K562 (cell line): ENCODE measurements at regions not wholly inside any gene's neighbourhood (a gene's known extent, or its start where the extent isn't known, plus 50 kb on each side); places are given as distances from the start of the nearest gene placed in this dataset.

Experiments used
- ATAC-seq: fragments of 200-7000 bp; cut with Tn5 transposase; 3 replicates; pipeline ENCODE4 v1.9.1; 2020; ENCODE audit warnings: moderate library complexity
- BruUV-seq: library from RNA; stranded (reverse); fragments of 400-500 nt; replicated peaks from 2 replicates; lab custom pipeline; 2021; lab: Mats Ljungman, UMichigan
- CTCF ChIA-PET: fragments of 300-600 bp; formaldehyde crosslinking; extraction: SDS; loops from one replicate; lab custom pipeline; 2021; ENCODE audit warnings: low intra/inter-chr PET ratio; lab: Yijun Ruan, JAX
- POLR2A ChIA-PET: fragments of 300-600, 350-650 bp; sonication (Branson Sonifier 250); formaldehyde crosslinking; extraction: SDS; loops from one replicate; lab custom pipeline; 2021; ENCODE audit warnings: antibody characterized with exemption, inconsistent platforms; lab: Yijun Ruan, JAX
- DNase-seq, 4 experiments: peaks; one replicate each; pipeline versions ENCODE4 v3.0.0 to v3.0.0-alpha.2; 2011 to 2018; ENCODE audit warnings: low spot score in 3 of 4, mixed read lengths in 3 of 4; ENCODE audit errors: extremely low read depth in 1 of 4
- FAIRE-seq: peaks from 2 replicates; lab custom pipeline; 2011; peaks lifted over from hg19 to GRCh38; lab: Jason Lieb, UNC
- H2AFZ ChIP-seq: 2 replicates; pipeline ENCODE4 v1.6.0; 2011; ENCODE audit warnings: low read depth, low read length, control low read depth, inconsistent platforms
- H3K27ac ChIP-seq: fragments of 200-600 bp; 3 replicates; pipeline ENCODE4 v1.8.0; 2011; ENCODE audit warnings: low read depth, mild to moderate bottlenecking, control low read depth, inconsistent platforms, low read length, moderate library complexity, mixed read lengths; ENCODE audit errors: extremely low read depth
- H3K27me3 ChIP-seq, 2 experiments: fragments of 300-600 bp in 1 of 2; 2 replicates in 1 of 2; 3 replicates in 1 of 2; pipeline versions ENCODE4 v1.6.0 to v1.8.0; 2011; ENCODE audit warnings: inconsistent platforms in 2 of 2, low read length in 2 of 2, mild to moderate bottlenecking in 1 of 2, mixed read lengths in 1 of 2, moderate library complexity in 1 of 2; ENCODE audit not compliant: control insufficient read depth in 2 of 2, insufficient read depth in 2 of 2
- H3K36me3 ChIP-seq: fragments of 300-600 bp; 3 replicates; pipeline ENCODE4 v1.8.0; 2011; ENCODE audit warnings: mild to moderate bottlenecking, low read length, inconsistent platforms; ENCODE audit not compliant: control insufficient read depth, insufficient read depth
- H3K4me1 ChIP-seq, 2 experiments: fragments of 200-600 bp in 1 of 2; replicated peaks in 1 of 2; 2 replicates in 1 of 2; 3 replicates in 1 of 2; pipeline versions ENCODE4 v1.5.1 to v1.8.0; 2011; ENCODE audit warnings: inconsistent platforms in 2 of 2, low read length in 2 of 2, mild to moderate bottlenecking in 1 of 2, mixed read lengths in 1 of 2, moderate library complexity in 1 of 2; ENCODE audit not compliant: control insufficient read depth in 2 of 2, insufficient read depth in 2 of 2
- H3K4me2 ChIP-seq: 2 replicates; pipeline ENCODE4 v1.6.1; 2011; ENCODE audit warnings: low read length, control low read depth, inconsistent platforms, mixed read lengths; ENCODE audit not compliant: insufficient read depth
- H3K4me3 ChIP-seq: fragments of 200-600 bp; sonication (generic), shearing (Covaris generic); 2 replicates; pipeline ENCODE4 v1.5.1; 2016; ENCODE audit warnings: control low read depth, inconsistent platforms
- H3K79me2 ChIP-seq: fragments of 200-600 bp; 3 replicates; pipeline ENCODE4 v1.8.0; 2011; ENCODE audit warnings: low read length, inconsistent platforms; ENCODE audit not compliant: control insufficient read depth, insufficient read depth
- H3K9ac ChIP-seq, 2 experiments: 2 replicates each; pipeline versions ENCODE4 v1.6.0 to v1.6.1; 2011; ENCODE audit warnings: low read depth in 2 of 2, low read length in 2 of 2, control low read depth in 1 of 2, inconsistent platforms in 1 of 2, mild to moderate bottlenecking in 1 of 2, mixed read lengths in 1 of 2; ENCODE audit not compliant: insufficient read depth in 1 of 2
- H3K9me1 ChIP-seq: one replicate; pipeline ENCODE4 v1.6.0; 2011; ENCODE audit warnings: inconsistent platforms, mild to moderate bottlenecking, low read length, moderate library complexity; ENCODE audit not compliant: control insufficient read depth, insufficient read depth
- H3K9me3 ChIP-seq: replicated peaks from 2 replicates; pipeline ENCODE4 v1.5.1; 2011; ENCODE audit warnings: low read depth, low read length, inconsistent platforms; ENCODE audit not compliant: control insufficient read depth, insufficient read depth
- H4K20me1 ChIP-seq: replicated peaks from 2 replicates; pipeline ENCODE4 v1.6.1; 2011; ENCODE audit warnings: low read length, inconsistent platforms, mixed read lengths; ENCODE audit not compliant: control insufficient read depth, insufficient read depth
- CBFA2T3 ChIP-seq: fragments of 450-650 bp; IDR thresholded peaks from 2 replicates; pipeline ENCODE4 v1.6.1; 2017
- ETS2 ChIP-seq: IDR thresholded peaks from 2 replicates; pipeline ENCODE4 v1.6.1; 2016; ENCODE audit warnings: borderline replicate concordance, missing genetic modification characterization, mild to moderate bottlenecking, moderate library complexity, missing compliant biosample characterization; ENCODE audit not compliant: poor library complexity, severe bottlenecking
- IRF2 ChIP-seq: sonication (generic); formaldehyde crosslinking; IDR thresholded peaks from 2 replicates; pipeline ENCODE4 v1.8.1; 2022; ENCODE audit warnings: mild to moderate bottlenecking, missing genetic modification reagents
- KAT7 ChIP-seq: sonication (generic); formaldehyde crosslinking; IDR thresholded peaks from 2 replicates; pipeline ENCODE4 v1.8.0; 2022; ENCODE audit warnings: missing genetic modification reagents, mild to moderate bottlenecking, borderline replicate concordance
- KHSRP ChIP-seq: fragments of 450-650 bp; IDR thresholded peaks from 2 replicates; pipeline ENCODE4 v1.6.1; 2017
- WHSC1 ChIP-seq: IDR thresholded peaks from one replicate; pipeline ENCODE4 v1.6.1; 2012; ENCODE audit warnings: low read length, control low read depth, inconsistent platforms
- ZNF384 ChIP-seq: IDR thresholded peaks from 2 replicates; pipeline ENCODE4 v1.6.1; 2012; ENCODE audit warnings: low read depth, low read length, improper control_type of control experiment
- ZNF431 ChIP-seq: sonication (generic); formaldehyde crosslinking; IDR thresholded peaks from 2 replicates; pipeline ENCODE4 v1.8.0; 2022; ENCODE audit warnings: mild to moderate bottlenecking, missing genetic modification reagents
- ZNF589 ChIP-seq: fragments of 200-800 bp; sonication (Bioruptor generic); IDR thresholded peaks from 2 replicates; pipeline ENCODE4 v1.6.1; 2016; ENCODE audit warnings: low read depth, missing genetic modification characterization, missing compliant biosample characterization
- WGBS: fragments of 100-300 bp; shearing (Covaris generic); methylation state at CpG from one replicate; pipeline ENCODE4 v1.1.6; 2016; ENCODE audit warnings: low coverage, mixed read lengths; ENCODE audit not compliant: insufficient coverage; ENCODE audit errors: missing lambda C conversion rate; 5-methylcytosine and 5-hydroxymethylcytosine counted together
- in situ Hi-C: fragments of 300-500 bp; cut with MboI; formaldehyde crosslinking; loops from 4 replicates; pipeline ENCODE4 v1.15.0; 2018; ENCODE audit warnings: inconsistent platforms, mixed read lengths
- intact Hi-C: fragments of 100-400 bp; cut with micrococcal nuclease; formaldehyde crosslinking; loops from 2 replicates; pipeline ENCODE4 v1.14.2; 2022
- TF ChIP-seq, protein P1 (sequence below): fragments of 450-650 bp; IDR thresholded peaks from 2 replicates; pipeline ENCODE4 v1.7.0; 2016; ENCODE audit warnings: borderline replicate concordance
- TF ChIP-seq, protein P2 (sequence below): sonication (generic); formaldehyde crosslinking; IDR thresholded peaks from 2 replicates; pipeline ENCODE4 v1.8.1; 2022; ENCODE audit warnings: missing genetic modification reagents
- TF ChIP-seq, protein P3 (sequence below): fragments of 250-450 bp; sonication (Bioruptor Pico); IDR thresholded peaks from 2 replicates; pipeline ENCODE4 v1.5.0; 2022; ENCODE audit warnings: mild to moderate bottlenecking

- no TSS peak for BruUV-seq
- Histone ChIP-seq H3K4me2 (no peak overlapping the region), H3K9me1 (no peaks in the 10 kb centered on the region), H4K20me1 (no peaks in the 10 kb centered on the region), H2AFZ (no peak overlapping the region), H3K36me3 (no peaks in the 10 kb centered on the region), H3K4me3 (no peak overlapping the region), H3K27ac (no peak overlapping the region), H3K4me1 (no peaks in the 10 kb centered on the region; a peak in 1 of 5 replicates), H3K79me2 (no peaks in the 10 kb centered on the region), H3K9ac (no peak overlapping the region), H3K9me3 (no peaks in the 10 kb centered on the region), H3K27me3 (no peaks in the 10 kb centered on the region; a peak in 2 of 5 replicates)
- in situ Hi-C loops, result no loop called here
- DNase-seq, result no peak
- WGBS, result 8% methylated on average over 3 of the region's 3 CpGs
- ChIA-PET POLR2A (no interaction called here), CTCF (no interaction called here)
- TF ChIP-seq CBFA2T3, result no peak
- no peak for ATAC-seq
- intact Hi-C loops, result no loop called here
- no peak for FAIRE-seq
Observed at GRCh38 chr13:50646070-50646469, 197.4 kb downstream of the DLEU7 start.

GRCh38 chr13:50649211-50649610 lies 194.3 kb downstream of the DLEU7 start:
- no peaks in the 10 kb centered on the region for H3K9me3 ChIP-seq
- in situ Hi-C loops, result no loop called here
- TF ChIP-seq ZNF431 (CRISPR knock-in tag), result no peak
- TF ChIP-seq WHSC1, result no peak
- TF ChIP-seq, protein P1, sequence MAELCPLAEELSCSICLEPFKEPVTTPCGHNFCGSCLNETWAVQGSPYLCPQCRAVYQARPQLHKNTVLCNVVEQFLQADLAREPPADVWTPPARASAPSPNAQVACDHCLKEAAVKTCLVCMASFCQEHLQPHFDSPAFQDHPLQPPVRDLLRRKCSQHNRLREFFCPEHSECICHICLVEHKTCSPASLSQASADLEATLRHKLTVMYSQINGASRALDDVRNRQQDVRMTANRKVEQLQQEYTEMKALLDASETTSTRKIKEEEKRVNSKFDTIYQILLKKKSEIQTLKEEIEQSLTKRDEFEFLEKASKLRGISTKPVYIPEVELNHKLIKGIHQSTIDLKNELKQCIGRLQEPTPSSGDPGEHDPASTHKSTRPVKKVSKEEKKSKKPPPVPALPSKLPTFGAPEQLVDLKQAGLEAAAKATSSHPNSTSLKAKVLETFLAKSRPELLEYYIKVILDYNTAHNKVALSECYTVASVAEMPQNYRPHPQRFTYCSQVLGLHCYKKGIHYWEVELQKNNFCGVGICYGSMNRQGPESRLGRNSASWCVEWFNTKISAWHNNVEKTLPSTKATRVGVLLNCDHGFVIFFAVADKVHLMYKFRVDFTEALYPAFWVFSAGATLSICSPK, result no peak
- TF ChIP-seq KHSRP, result no peak
- TF ChIP-seq, protein P2, sequence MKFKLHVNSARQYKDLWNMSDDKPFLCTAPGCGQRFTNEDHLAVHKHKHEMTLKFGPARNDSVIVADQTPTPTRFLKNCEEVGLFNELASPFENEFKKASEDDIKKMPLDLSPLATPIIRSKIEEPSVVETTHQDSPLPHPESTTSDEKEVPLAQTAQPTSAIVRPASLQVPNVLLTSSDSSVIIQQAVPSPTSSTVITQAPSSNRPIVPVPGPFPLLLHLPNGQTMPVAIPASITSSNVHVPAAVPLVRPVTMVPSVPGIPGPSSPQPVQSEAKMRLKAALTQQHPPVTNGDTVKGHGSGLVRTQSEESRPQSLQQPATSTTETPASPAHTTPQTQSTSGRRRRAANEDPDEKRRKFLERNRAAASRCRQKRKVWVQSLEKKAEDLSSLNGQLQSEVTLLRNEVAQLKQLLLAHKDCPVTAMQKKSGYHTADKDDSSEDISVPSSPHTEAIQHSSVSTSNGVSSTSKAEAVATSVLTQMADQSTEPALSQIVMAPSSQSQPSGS, result no peak
- TF ChIP-seq, protein P3, sequence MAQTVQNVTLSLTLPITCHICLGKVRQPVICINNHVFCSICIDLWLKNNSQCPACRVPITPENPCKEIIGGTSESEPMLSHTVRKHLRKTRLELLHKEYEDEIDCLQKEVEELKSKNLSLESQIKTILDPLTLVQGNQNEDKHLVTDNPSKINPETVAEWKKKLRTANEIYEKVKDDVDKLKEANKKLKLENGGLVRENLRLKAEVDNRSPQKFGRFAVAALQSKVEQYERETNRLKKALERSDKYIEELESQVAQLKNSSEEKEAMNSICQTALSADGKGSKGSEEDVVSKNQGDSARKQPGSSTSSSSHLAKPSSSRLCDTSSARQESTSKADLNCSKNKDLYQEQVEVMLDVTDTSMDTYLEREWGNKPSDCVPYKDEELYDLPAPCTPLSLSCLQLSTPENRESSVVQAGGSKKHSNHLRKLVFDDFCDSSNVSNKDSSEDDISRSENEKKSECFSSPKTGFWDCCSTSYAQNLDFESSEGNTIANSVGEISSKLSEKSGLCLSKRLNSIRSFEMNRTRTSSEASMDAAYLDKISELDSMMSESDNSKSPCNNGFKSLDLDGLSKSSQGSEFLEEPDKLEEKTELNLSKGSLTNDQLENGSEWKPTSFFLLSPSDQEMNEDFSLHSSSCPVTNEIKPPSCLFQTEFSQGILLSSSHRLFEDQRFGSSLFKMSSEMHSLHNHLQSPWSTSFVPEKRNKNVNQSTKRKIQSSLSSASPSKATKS (CRISPR knock-in tag), result no peak
- no peak for TF ChIP-seq ETS2 (tag)
- no peak for TF ChIP-seq KAT7 (CRISPR knock-in tag)
- no peak for TF ChIP-seq ZNF384
- no peak for TF ChIP-seq ZNF589 (CRISPR knock-in tag)
- TF ChIP-seq IRF2 (CRISPR knock-in tag), result no peak

More at GRCh38 chr13:50649211-50649610, 194.3 kb downstream of the DLEU7 start:
- POLR2A ChIA-PET, result no interaction called here
- ATAC-seq (no peak), DNase-seq (no peak), FAIRE-seq (no peak)
- H3K4me3 ChIP-seq, result no peak overlapping the region
- no peak overlapping the region for H2AFZ ChIP-seq
- H3K4me1 ChIP-seq, result no peaks in the 10 kb centered on the region; a peak in 1 of 5 replicates
- WGBS, result 7% methylated on average over 5 of the region's 5 CpGs
- no peak overlapping the region for H3K27ac ChIP-seq
- H3K9me1 ChIP-seq, result no peaks in the 10 kb centered on the region
- BruUV-seq, result no TSS peak
- intact Hi-C loops, result no loop called here
- H3K36me3 ChIP-seq, result no peaks in the 10 kb centered on the region
- CTCF ChIA-PET, result no interaction called here
- H3K27me3 ChIP-seq, result no peaks in the 10 kb centered on the region; a peak in 2 of 5 replicates
- no peaks in the 10 kb centered on the region for H3K79me2 ChIP-seq
- H3K4me2 ChIP-seq, result no peak overlapping the region
- H3K9ac ChIP-seq, result no peak overlapping the region
- H4K20me1 ChIP-seq, result no peaks in the 10 kb centered on the region
